AG09309 (cell line): ENCODE measurements at regions not wholly inside any gene's neighbourhood (a gene's known extent, or its start where the extent isn't known, plus 50 kb on each side); places are given as distances from the start of the nearest gene placed in this dataset.
"Not testable (repeated sequence)": the region's sequence is repeated elsewhere in the genome, so short reads cannot be mapped to it uniquely, and the experiment has no call there.

Experiments
- DNase-seq: peaks from one replicate; pipeline ENCODE4 v3.0.0-alpha.2; 2010; ENCODE audit warnings: low read depth
- H3K4me3 ChIP-seq: 2 replicates; pipeline ENCODE4 v1.5.1; 2011; ENCODE audit warnings: mild to moderate bottlenecking, low read depth, low read length, moderate library complexity; ENCODE audit not compliant: control insufficient read depth
- TF ChIP-seq, protein P1 (sequence below): IDR thresholded peaks from 2 replicates; pipeline ENCODE4 v1.5.1; 2011; ENCODE audit warnings: mild to moderate bottlenecking, low read depth, low read length, inconsistent platforms; ENCODE audit not compliant: insufficient read depth, control insufficient read depth; ENCODE audit errors: missing control alignments

GRCh38 chr1:168466714-168467131, 77.1 kb downstream of the XCL2 start:
- no peak overlapping the region for H3K4me3 ChIP-seq
- TF ChIP-seq, protein P1, sequence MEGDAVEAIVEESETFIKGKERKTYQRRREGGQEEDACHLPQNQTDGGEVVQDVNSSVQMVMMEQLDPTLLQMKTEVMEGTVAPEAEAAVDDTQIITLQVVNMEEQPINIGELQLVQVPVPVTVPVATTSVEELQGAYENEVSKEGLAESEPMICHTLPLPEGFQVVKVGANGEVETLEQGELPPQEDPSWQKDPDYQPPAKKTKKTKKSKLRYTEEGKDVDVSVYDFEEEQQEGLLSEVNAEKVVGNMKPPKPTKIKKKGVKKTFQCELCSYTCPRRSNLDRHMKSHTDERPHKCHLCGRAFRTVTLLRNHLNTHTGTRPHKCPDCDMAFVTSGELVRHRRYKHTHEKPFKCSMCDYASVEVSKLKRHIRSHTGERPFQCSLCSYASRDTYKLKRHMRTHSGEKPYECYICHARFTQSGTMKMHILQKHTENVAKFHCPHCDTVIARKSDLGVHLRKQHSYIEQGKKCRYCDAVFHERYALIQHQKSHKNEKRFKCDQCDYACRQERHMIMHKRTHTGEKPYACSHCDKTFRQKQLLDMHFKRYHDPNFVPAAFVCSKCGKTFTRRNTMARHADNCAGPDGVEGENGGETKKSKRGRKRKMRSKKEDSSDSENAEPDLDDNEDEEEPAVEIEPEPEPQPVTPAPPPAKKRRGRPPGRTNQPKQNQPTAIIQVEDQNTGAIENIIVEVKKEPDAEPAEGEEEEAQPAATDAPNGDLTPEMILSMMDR = no peak
- no peak for DNase-seq

DNA sequence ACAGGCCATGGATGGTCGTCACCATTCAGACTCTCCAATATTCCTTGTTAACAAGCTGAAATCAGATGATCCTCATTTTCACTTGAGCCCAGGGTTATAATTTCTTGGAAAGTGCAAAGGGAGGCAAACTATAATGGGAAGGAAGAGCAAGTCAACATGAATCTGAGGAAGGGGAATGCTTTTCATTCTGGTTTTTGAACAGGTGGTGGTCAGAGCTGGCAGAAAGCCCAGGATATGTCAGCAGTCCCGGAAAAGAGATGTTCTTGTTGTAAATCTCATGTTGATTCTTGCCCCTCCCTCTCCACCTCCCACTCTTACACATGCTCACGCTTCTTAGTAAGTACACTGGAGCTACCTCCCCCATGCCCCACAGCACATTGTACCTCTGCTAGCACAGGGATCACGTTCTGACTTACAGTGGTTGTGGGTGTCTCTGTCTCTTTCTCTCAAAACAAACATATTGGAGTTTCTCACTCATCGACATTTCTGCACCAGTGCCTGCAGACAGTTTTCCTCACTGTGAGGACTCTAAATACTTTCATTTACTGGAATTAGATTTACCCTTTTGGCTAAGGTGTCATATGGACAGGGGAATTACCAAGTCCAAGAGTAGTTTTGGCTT, 77.6 kb downstream of the XCL2 start:
- no peak overlapping the region for H3K4me3 ChIP-seq
- TF ChIP-seq, protein P1 = no peak
- DNase-seq = no peak

GRCh38 chr1:168461108-168461507, 82.7 kb downstream of the XCL2 start:
- not testable (repeated sequence) for H3K4me3 ChIP-seq, DNase-seq

DNA sequence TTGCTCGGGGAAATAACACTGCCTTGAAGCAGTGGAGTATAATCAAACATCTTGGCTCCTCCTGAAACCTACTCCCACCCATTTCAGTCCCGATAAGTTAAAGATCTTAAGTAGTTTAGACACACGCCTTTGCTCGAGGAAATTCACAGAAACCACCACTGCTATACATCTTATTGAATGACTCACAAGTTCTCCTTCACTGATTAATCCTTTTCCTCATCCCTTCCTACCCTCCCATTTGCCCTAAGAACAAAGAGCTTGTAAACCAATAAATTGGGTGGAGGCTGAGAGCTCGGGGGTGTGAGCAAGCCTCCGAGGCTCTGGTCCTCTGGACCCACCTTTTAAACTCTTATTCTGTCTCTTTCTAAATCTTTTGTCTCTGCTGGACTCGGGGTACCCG, 86.5 kb downstream of the XCL2 start:
- H3K4me3 ChIP-seq, DNase-seq: not testable (repeated sequence)

GRCh38 chr1:168455764-168456163, 88.0 kb downstream of the XCL2 start:
- no peak for DNase-seq
- TF ChIP-seq, protein P1 = no peak

DNA sequence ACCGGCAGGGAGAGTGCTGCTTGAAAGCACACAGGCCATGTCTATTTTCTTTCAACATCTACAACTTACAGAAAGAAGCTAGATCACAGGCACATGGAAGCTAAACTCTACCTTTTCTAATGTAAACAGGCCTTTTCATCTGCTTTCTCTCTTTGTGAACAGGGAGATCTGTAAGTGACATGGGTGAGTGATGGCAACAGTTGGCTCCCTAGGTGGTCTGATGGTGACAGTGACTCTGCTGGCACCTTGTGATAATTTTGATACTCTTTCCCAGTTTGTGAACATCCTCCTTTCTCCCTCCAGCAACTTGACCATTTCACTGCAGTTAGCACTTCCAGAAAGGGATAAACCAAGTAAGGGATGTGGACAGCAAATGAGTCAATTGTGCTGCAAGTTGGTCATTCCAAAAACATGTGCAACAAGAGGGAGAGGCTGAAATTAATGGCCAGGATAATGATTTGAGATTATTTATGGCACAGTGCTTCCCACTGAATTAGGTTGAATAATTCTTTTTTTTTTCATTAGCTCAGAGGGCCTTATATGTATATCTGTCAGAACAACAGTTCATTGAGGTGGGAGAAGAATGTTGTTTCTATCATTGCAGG, 89.5 kb downstream of the XCL2 start:
- DNase-seq = no peak
- H3K4me3 ChIP-seq = no peak overlapping the region

More at GRCh38 chr1:168455764-168456163, 88.0 kb downstream of the XCL2 start:
- no peak overlapping the region for H3K4me3 ChIP-seq

GRCh38 chr1:168453056-168453455, 90.7 kb downstream of the XCL2 start:
- TF ChIP-seq, protein P1 = no peak
- H3K4me3 ChIP-seq = no peak overlapping the region
- DNase-seq = no peak

More for the DNA sequence above, 89.5 kb downstream of the XCL2 start:
- TF ChIP-seq, protein P1 = no peak
